HCT116 (cell line): ENCODE measurements at regions not wholly inside any gene's neighbourhood (a gene's known extent, or its start where the extent isn't known, plus 50 kb on each side); places are given as distances from the start of the nearest gene placed in this dataset.

ENCODE experiments used
- CEBPB ChIP-seq: IDR thresholded peaks from 2 replicates; pipeline ENCODE4 v1.6.1; 2012; ENCODE audit warnings: low read depth
- CTCF ChIP-seq, 3 experiments: fragments of 200-600 bp in 1 of 3; sonication (generic) in 1 of 3; IDR thresholded peaks in 2 of 3; conservative IDR thresholded peaks in 1 of 3; 2 replicates each; pipeline ENCODE4 v1.5.1; 2012 to 2017; ENCODE audit warnings: low read depth in 2 of 3, low read length in 2 of 3, antibody characterized with exemption in 1 of 3, borderline replicate concordance in 1 of 3, control low read depth in 1 of 3, mild to moderate bottlenecking in 1 of 3, mixed read lengths in 1 of 3, mixed run types in 1 of 3, moderate library complexity in 1 of 3; ENCODE audit not compliant: insufficient read depth in 1 of 3
- JUND ChIP-seq: IDR thresholded peaks from 2 replicates; pipeline ENCODE4 v1.6.1; 2012
- POLR2AphosphoS5 ChIP-seq: IDR thresholded peaks from 2 replicates; pipeline ENCODE4 v1.6.1; 2011; ENCODE audit warnings: mild to moderate bottlenecking, low read depth, low read length, moderate library complexity
- ZBTB33 ChIP-seq: IDR thresholded peaks from 2 replicates; pipeline ENCODE4 v1.6.1; 2011; ENCODE audit warnings: mild to moderate bottlenecking, low read length, moderate library complexity; ENCODE audit not compliant: insufficient replicate concordance; ENCODE audit errors: extremely low read depth

DNA sequence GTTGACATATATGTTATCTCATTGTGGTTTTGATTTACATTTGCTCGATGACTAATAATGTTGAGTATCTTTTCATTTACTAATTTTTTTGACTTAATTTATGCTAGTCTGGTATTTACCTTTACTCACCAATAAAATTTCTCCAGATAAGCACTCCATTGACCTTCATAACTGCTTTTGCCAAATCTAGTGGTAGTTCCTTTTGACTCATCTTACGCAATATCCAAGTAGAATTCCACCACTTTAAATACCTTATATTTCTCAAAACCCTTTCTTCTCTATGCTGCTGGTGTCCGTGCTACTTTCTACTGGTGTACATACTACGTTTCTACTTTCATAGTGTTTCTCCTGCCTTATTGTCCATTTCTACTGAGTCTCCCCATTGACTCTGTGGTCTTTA is 407.6 kb upstream of the SPHKAP start:
- TF ChIP-seq ZBTB33 (no peak), CTCF (IDR thresholded peaks at IDR 0.05 in 2 of 3, conservative IDR thresholded peaks at IDR 0.05 in 1 of 3; ENCODE audit: borderline replicate concordance in 1 of 3, insufficient read depth in 1 of 3, low read depth in 2 of 3, low read length in 2 of 3) (no peak), JUND (no peak), POLR2AphosphoS5 (no peak), CEBPB (no peak)
